SW 1271 (cell line): ENCODE measurements at regions not wholly inside any gene's neighbourhood (a gene's known extent, or its start where the extent isn't known, plus 50 kb on each side); places are given as distances from the start of the nearest gene placed in this dataset.
A peak's percentile ranks its signal among the peaks of the same experiment; 100 is the strongest.

Source experiments
- DNase-seq, 2 experiments: peaks; one replicate each; lab custom pipeline; 2025; lab: John Stamatoyannopoulos, UW

GRCh38 chr3:160130950-160131349 lies 94.3 kb upstream of the C3orf80 start:
- no peak for DNase-seq

- DNase-seq = no peak
Observed at GRCh38 chr3:160132226-160132625, 93.0 kb upstream of the C3orf80 start.

GRCh38 chr3:160133757-160134156 lies 91.5 kb upstream of the C3orf80 start:
- DNase-seq = peak in 1 of 2 experiments; percentile 4

GRCh38 chr3:160134454-160134853 lies 90.8 kb upstream of the C3orf80 start:
- no peak for DNase-seq

- no peak for DNase-seq
Observed at GRCh38 chr3:160134964-160135363, 90.3 kb upstream of the C3orf80 start.

- DNase-seq = no peak
Observed at GRCh38 chr3:160135851-160136250, 89.4 kb upstream of the C3orf80 start.

- DNase-seq = no peak
Observed at GRCh38 chr3:160136421-160136820, 88.8 kb upstream of the C3orf80 start.

- no peak for DNase-seq
Observed at GRCh38 chr3:160139291-160139690, 85.9 kb upstream of the C3orf80 start.

- no peak for DNase-seq
Observed at GRCh38 chr3:160140756-160141155, 84.5 kb upstream of the C3orf80 start.

GRCh38 chr3:160141485-160142185 lies 83.6 kb upstream of the C3orf80 start:
- no peak for DNase-seq

- DNase-seq = no peak
Observed at GRCh38 chr3:160143482-160143881, 81.7 kb upstream of the C3orf80 start.

GRCh38 chr3:160150066-160150465 lies 75.2 kb upstream of the C3orf80 start:
- no peak for DNase-seq

GRCh38 chr3:160150525-160150924 lies 74.7 kb upstream of the C3orf80 start:
- DNase-seq = no peak

- no peak for DNase-seq
Observed at GRCh38 chr3:160152638-160153037, 72.6 kb upstream of the C3orf80 start.

GRCh38 chr3:160154033-160154432 lies 71.2 kb upstream of the C3orf80 start:
- DNase-seq = no peak

- no peak for DNase-seq
Observed at GRCh38 chr3:160154596-160154995, 70.6 kb upstream of the C3orf80 start.

GRCh38 chr3:160157321-160157720 lies 67.9 kb upstream of the C3orf80 start:
- DNase-seq = no peak

GRCh38 chr3:160159341-160159740 lies 65.9 kb upstream of the C3orf80 start:
- no peak for DNase-seq

GRCh38 chr3:160159806-160160205 lies 65.4 kb upstream of the C3orf80 start:
- DNase-seq = no peak

GRCh38 chr3:160161921-160162320 lies 63.3 kb upstream of the C3orf80 start:
- DNase-seq = no peak

- no peak for DNase-seq
Observed at GRCh38 chr3:160162440-160162839, 62.8 kb upstream of the C3orf80 start.

- peak in 1 of 2 experiments; percentile 41 for DNase-seq
Observed at GRCh38 chr3:160163229-160163878, 61.9 kb upstream of the C3orf80 start.

GRCh38 chr3:160168246-160168645 lies 57.0 kb upstream of the C3orf80 start:
- DNase-seq = no peak
